ENCODE measurements at regions not wholly inside any gene's neighbourhood (a gene's known extent, or its start where the extent isn't known, plus 50 kb on each side); places are given as distances from the start of the nearest gene placed in this dataset.

DNA sequence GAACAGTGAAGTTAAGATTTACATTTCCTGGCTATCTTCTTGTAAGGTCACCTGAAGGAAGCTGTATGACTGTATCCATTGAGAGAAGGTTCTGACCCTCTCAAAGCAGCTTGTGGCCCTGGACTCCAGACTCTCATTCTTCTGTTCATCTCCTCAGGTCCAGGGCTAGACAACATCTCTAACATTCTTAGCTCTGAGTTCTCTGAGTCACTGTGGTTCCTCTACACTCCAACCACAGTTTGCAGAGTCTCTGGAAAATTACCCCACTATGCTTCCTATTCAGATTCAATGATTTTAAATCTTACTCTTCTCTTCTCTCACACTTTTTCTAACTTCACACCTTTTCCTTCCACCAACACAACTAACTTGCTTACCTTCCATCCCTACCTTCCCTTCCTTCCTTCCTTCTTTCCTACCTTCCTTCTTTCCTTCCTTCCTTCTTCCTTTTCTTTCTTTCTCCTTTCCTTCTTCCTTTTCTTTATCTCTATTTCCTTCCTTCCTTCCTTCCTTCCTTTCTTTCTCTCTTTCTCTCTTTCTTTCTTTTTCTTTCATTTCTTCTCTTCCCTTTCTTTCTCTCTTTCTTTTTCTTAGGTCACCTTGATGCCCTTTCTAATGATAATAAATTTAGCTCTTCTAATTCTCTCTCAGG is 824.3 kb upstream of the ZEB2 start:
- TF ChIP-seq, protein P1, sequence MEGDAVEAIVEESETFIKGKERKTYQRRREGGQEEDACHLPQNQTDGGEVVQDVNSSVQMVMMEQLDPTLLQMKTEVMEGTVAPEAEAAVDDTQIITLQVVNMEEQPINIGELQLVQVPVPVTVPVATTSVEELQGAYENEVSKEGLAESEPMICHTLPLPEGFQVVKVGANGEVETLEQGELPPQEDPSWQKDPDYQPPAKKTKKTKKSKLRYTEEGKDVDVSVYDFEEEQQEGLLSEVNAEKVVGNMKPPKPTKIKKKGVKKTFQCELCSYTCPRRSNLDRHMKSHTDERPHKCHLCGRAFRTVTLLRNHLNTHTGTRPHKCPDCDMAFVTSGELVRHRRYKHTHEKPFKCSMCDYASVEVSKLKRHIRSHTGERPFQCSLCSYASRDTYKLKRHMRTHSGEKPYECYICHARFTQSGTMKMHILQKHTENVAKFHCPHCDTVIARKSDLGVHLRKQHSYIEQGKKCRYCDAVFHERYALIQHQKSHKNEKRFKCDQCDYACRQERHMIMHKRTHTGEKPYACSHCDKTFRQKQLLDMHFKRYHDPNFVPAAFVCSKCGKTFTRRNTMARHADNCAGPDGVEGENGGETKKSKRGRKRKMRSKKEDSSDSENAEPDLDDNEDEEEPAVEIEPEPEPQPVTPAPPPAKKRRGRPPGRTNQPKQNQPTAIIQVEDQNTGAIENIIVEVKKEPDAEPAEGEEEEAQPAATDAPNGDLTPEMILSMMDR (IDR thresholded peaks at IDR 0.05) = no peak
- TF ChIP-seq POLR2A (IDR thresholded peaks at IDR 0.05) = no peak

Data from testis (tissue), 2 donors.